Spinal cord (tissue), 9 donors: ENCODE measurements at regions not wholly inside any gene's neighbourhood (a gene's known extent, or its start where the extent isn't known, plus 50 kb on each side); places are given as distances from the start of the nearest gene placed in this dataset.
"Not testable (repeated sequence)": the region's sequence is repeated elsewhere in the genome, so short reads cannot be mapped to it uniquely, and the experiment has no call there.

Experiments
- DNase-seq, 6 donors: peaks; one replicate each; pipeline versions ENCODE4 v3.0.0 to v3.0.0-alpha.2; 2013 to 2015; ENCODE audit warnings: low spot score in 6 of 6, low read depth in 4 of 6
- H3K27ac ChIP-seq: one replicate; pipeline ENCODE4 v1.5.1; 2013; ENCODE audit warnings: low read depth, low read length, control low read depth
- H3K27me3 ChIP-seq: one replicate; pipeline ENCODE4 v1.6.1; 2013; ENCODE audit warnings: low read length; ENCODE audit not compliant: control insufficient read depth, insufficient read depth
- H3K36me3 ChIP-seq: one replicate; pipeline ENCODE4 v1.6.1; 2013; ENCODE audit warnings: low read length; ENCODE audit not compliant: control insufficient read depth, insufficient read depth
- H3K4me1 ChIP-seq: one replicate; pipeline ENCODE4 v1.6.1; 2013; ENCODE audit warnings: low read length; ENCODE audit not compliant: control insufficient read depth, insufficient read depth
- H3K4me3 ChIP-seq: one replicate; pipeline ENCODE4 v1.5.1; 2013; ENCODE audit warnings: low read depth, low read length, control low read depth
- H3K9me3 ChIP-seq: one replicate; pipeline ENCODE4 v1.6.1; 2013; ENCODE audit warnings: low read length; ENCODE audit not compliant: control insufficient read depth, insufficient read depth
- WGBS: methylation state at CpG from one replicate; pipeline ENCODE4 v1.1.5; 2013; ENCODE audit warnings: missing lambda C conversion rate; ENCODE audit not compliant: insufficient coverage; 5-methylcytosine and 5-hydroxymethylcytosine counted together
- donor health status: healthy.

DNA sequence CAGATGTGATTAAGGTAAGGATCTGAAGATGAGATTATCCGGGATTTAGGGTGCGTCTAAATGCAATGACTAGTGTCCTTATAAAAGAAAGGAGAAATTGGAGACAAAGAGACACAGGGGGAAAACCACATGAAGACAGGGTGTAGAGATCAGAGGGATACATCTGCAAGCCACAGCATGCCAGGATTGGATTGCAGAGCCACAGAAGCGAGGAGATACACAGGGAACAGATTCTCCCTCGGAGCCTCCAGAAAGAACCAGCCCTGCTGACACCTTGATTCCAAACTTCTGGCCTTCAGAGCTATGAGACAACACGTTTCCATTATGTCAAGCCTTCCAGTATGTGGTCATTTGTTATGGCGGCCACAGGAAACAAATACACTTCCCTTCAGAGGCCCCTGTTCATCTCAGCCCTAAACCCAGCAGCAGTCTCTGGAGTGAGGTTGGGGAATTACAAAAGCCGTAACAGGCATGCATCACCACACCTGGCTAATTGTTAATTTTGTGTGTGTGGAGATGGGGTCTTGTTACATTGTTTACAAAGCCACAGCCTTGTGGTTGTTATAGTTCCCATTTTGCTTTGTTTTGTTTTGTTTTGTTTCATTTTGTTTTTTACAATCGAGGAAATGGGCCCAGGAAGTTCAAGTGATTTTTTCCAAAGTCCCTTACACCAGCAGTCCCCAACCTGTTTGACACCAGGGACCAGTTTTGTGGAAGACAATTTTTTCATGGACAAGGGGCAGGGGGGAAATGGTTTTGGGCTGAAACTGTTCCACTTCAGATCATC is 51.6 kb upstream of the LYRM9 start:
- no peaks in the 10 kb centered on the region for H3K9me3 ChIP-seq
- DNase-seq = no peak
- 81% methylated on average over 5 of the region's 8 CpGs for WGBS

DNA sequence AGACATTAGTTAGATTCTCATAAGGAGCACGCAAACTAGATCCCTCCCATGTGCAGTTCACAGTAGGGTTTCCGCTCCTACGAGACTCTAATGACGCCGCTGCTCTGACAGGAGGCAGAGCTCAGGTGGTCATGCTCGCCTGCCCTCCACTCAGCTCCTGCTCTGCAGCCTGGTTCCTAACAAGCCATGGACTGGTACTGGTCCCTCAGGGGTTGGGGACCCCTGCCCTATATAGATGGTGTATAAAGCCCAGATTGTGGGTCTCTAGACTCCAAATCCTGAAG is 52.1 kb upstream of the LYRM9 start:
- H3K4me3 ChIP-seq = no peak overlapping the region
- no peaks in the 10 kb centered on the region for H3K9me3 ChIP-seq
- no peaks in the 10 kb centered on the region for H3K27me3 ChIP-seq
- no peak overlapping the region for H3K27ac ChIP-seq
- 68% methylated on average over 4 of the region's 6 CpGs for WGBS
- no peaks in the 10 kb centered on the region for H3K4me1 ChIP-seq
- no peak for DNase-seq
- no peaks in the 10 kb centered on the region for H3K36me3 ChIP-seq

More for the DNA sequence above, 51.6 kb upstream of the LYRM9 start:
- Histone ChIP-seq H3K36me3 (no peaks in the 10 kb centered on the region), H3K4me1 (no peaks in the 10 kb centered on the region), H3K27me3 (no peaks in the 10 kb centered on the region), H3K4me3 (no peak overlapping the region), H3K27ac (no peak overlapping the region)

DNA sequence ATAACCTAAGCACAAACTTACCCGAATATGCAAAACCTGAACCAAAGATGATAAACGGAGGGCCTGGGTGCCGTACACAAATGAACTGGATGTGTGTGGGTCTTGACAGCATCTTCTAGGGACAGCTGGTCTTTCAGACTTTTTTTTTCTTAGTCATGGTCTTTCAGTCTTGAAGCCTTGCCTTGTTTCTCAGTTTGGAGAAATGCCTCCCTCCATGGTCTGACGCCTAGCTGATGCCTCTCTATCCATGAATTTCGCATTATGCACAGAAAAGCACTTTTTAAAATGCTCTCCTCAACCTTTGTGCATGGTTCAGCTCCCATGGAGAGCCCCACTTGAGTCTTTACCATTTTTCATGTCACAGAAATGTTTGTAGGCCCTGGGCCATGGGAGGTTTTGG is 52.8 kb upstream of the LYRM9 start:
- WGBS = 90% methylated on average over 2 of the region's 5 CpGs
- DNase-seq = no peak
- H3K4me3 ChIP-seq = no peak overlapping the region
- no peak overlapping the region for H3K27ac ChIP-seq
- H3K4me1 ChIP-seq = no peaks in the 10 kb centered on the region
- H3K27me3 ChIP-seq = no peaks in the 10 kb centered on the region
- no peaks in the 10 kb centered on the region for H3K36me3 ChIP-seq
- H3K9me3 ChIP-seq = no peaks in the 10 kb centered on the region

DNA sequence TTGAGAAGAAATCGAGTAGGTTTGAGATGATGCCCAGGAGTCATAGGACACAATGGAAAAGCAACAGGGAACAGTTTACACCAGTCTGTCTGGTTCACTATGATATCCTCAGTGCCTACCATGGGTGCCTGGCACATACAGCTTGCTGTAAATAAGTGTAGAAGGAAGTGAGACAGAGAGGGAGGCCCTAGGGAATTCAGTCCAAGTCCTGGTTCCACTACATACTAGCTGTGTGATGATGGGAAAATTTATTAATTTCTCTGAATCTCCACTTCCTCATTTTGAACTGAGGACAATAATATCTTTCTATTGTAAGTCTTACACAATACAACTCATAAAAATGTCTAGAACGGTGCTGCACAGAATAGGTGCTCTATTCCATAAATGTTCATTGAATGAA is 53.3 kb upstream of the LYRM9 start:
- no peak for DNase-seq
- Histone ChIP-seq H3K36me3 (no peaks in the 10 kb centered on the region), H3K27me3 (no peaks in the 10 kb centered on the region), H3K4me3 (no peak overlapping the region), H3K27ac (no peak overlapping the region), H3K4me1 (no peaks in the 10 kb centered on the region), H3K9me3 (no peaks in the 10 kb centered on the region)
- 100% methylated on average over 1 of the region's 2 CpGs for WGBS

DNA sequence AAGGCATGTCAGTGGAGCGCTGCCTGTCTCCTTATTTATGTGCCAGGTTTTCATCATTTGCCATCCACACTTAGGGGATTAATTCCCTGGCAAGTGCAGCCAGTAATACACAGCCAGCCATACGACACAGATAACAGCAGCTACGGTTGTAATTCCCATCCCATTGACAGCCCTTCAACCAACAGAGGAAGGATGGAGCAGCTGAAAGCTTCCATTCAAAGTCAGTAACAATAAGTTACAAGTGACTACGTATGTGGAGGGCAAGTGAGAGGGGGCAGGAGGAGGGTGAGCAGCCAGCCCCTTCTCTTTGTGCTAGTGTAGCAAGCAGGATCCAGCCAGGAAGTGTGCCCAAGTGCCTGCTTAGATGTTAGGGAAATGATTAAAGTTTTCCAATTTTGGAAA is 53.8 kb upstream of the LYRM9 start:
- WGBS = 0% methylated on average over 1 of the region's 4 CpGs
- Histone ChIP-seq H3K9me3 (no peaks in the 10 kb centered on the region), H3K27ac (no peak overlapping the region), H3K4me1 (no peaks in the 10 kb centered on the region), H3K36me3 (no peaks in the 10 kb centered on the region), H3K4me3 (no peak overlapping the region), H3K27me3 (no peaks in the 10 kb centered on the region)
- DNase-seq = peak in 2 of 6 donors; percentile 65 to 74

DNA sequence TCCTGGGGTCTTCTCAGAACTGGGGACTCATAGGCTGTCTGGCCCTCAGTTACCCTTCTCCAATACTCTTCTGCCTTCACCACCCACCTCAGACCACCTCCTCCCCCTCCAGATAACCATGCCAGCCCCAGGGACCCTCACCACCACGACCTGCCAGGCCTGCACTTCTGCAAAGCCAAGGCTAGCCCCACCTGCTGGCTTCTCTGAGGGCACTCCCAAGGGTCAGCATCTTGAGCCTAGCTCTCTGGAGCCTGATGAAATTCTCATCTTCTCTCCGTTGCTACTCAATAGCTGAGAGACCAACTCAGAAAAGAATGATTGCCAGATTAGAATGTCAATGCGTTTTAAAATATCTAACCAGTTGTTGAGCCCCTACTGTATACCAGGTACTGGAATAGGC is 56.1 kb upstream of the LYRM9 start:
- 57% methylated on average over 2 of the region's 3 CpGs for WGBS
- Histone ChIP-seq H3K27me3 (no peaks in the 10 kb centered on the region), H3K27ac (no peak overlapping the region), H3K4me1 (no peaks in the 10 kb centered on the region), H3K9me3 (no peaks in the 10 kb centered on the region), H3K4me3 (no peak overlapping the region), H3K36me3 (no peaks in the 10 kb centered on the region)
- no peak for DNase-seq

DNA sequence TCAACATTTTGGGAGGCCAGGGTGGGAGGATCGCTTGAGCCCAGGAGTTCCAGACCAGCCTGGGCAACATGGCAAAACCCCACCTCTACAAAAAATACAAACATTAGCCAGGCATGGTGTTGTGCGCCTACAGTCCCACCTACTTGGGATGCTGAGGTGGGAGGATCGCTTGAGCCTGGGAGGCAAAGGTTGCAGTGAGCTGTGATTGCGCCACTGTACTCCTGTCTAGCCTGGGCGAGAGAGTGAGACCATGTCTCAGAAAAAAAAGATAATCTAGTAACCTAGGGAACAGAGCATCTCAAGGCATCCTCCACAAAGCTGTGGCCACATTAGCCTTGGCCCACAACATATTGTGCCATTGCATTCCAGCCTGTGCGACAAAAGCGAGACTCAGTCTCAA is 57.1 kb upstream of the LYRM9 start:
- H3K4me1 ChIP-seq, H3K36me3 ChIP-seq, H3K9me3 ChIP-seq, H3K27me3 ChIP-seq, DNase-seq, H3K4me3 ChIP-seq, H3K27ac ChIP-seq: not testable (repeated sequence)
- 94% methylated on average over 7 of the region's 7 CpGs for WGBS

DNA sequence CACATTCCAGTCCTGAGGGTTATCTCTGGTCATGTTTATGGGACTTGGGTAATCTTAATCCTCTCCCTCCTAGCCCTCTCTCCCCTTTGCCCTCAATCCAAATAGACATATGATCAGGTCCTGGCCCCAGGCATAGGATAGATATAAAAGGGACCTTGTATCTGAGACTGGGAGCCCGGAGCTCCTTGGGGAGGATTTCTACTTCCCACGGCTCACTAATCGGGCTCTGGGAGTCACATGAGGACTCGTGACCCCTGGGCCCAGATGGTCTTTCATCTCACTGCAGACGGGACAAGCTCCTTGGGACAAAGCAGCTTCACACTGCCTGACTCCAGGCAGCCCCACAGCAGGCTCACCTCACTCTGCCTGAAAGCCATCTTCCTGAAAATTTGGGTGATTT is 57.8 kb upstream of the LYRM9 start:
- no peaks in the 10 kb centered on the region for H3K9me3 ChIP-seq
- H3K27me3 ChIP-seq = peaks cover 3% of the 10 kb centered on the region
- no peaks in the 10 kb centered on the region for H3K4me1 ChIP-seq
- no peak overlapping the region for H3K27ac ChIP-seq
- no peak for DNase-seq
- H3K4me3 ChIP-seq = no peak overlapping the region
- H3K36me3 ChIP-seq = no peaks in the 10 kb centered on the region
- 60% methylated on average over 4 of the region's 5 CpGs for WGBS

DNA sequence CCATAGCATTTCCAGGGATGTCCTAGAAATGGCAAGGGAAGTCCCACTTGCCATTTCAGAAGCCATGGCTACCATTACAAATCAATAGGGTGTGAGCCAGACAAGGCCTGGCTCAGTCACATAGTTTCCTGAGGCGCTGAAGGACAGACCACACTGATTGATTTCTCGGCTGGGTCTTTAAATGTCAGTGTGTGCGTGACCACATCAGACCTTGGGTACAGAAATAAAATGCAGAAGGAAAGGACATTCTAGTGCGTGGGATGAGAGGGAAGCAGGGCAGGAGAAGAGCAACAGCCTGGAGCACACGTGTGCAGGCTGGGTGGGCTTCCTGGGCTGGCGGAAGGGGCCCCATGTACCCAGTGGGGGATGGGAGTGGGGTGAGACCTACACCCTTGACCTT is 58.7 kb upstream of the LYRM9 start:
- peaks cover 3% of the 10 kb centered on the region for H3K4me1 ChIP-seq
- H3K27ac ChIP-seq = no peak overlapping the region
- no peaks in the 10 kb centered on the region for H3K9me3 ChIP-seq
- no peaks in the 10 kb centered on the region for H3K36me3 ChIP-seq
- peaks cover 3% of the 10 kb centered on the region for H3K27me3 ChIP-seq
- H3K4me3 ChIP-seq = no peak overlapping the region
- DNase-seq = no peak
- 77% methylated on average over 6 of the region's 6 CpGs for WGBS

DNA sequence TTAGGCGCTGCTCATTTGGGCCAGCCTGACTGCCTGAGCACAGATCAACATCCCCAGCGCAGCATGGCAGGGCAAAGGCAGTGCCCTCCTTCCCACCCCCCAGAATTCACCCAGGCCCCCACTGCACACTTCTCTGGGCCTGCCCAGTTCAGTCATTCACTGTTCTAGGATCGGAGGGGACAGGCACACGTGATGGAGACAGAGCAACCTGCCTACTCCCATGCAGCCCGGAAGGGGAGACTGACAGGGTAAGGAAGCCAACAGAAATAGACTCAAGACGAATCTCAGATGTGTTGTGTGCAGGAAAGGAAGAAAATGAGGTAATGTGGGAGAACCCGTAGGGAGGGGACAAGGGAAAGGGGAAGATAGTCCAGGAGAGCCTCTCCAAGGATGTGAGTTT is 59.2 kb upstream of the LYRM9 start:
- H3K27me3 ChIP-seq = peaks cover 3% of the 10 kb centered on the region
- no peak overlapping the region for H3K4me3 ChIP-seq
- H3K9me3 ChIP-seq = no peaks in the 10 kb centered on the region
- H3K36me3 ChIP-seq = no peaks in the 10 kb centered on the region
- 79% methylated on average over 7 of the region's 7 CpGs for WGBS
- no peak for DNase-seq
- peaks cover 3% of the 10 kb centered on the region for H3K4me1 ChIP-seq
- H3K27ac ChIP-seq = no peak overlapping the region
